Smooth muscle cell (in vitro differentiated cells): ENCODE measurements at regions not wholly inside any gene's neighbourhood (a gene's known extent, or its start where the extent isn't known, plus 50 kb on each side); places are given as distances from the start of the nearest gene placed in this dataset.

Experiments used
- DNase-seq: peaks from one replicate; lab custom pipeline; 2025; ENCODE audit not compliant: unreplicated experiment; lab: John Stamatoyannopoulos, UW
- H2AFZ ChIP-seq: fragments of 200-600 bp; sonication (generic); 2 replicates; pipeline ENCODE4 v1.6.0; 2016; ENCODE audit warnings: antibody characterized with exemption, low read depth, mild to moderate bottlenecking
- H3F3A ChIP-seq: fragments of 200-600 bp; sonication (generic); 2 replicates; pipeline ENCODE4 v1.6.0; 2017; ENCODE audit warnings: antibody characterized with exemption, low read depth
- H3K27ac ChIP-seq: fragments of 200-600 bp; sonication (generic); 2 replicates; pipeline ENCODE4 v1.5.1; 2016; ENCODE audit warnings: low read depth, mild to moderate bottlenecking
- H3K27me3 ChIP-seq: fragments of 200-600 bp; sonication (generic); 2 replicates; pipeline ENCODE4 v1.6.1; 2016; ENCODE audit warnings: low read depth, mild to moderate bottlenecking
- H3K36me3 ChIP-seq: fragments of 200-600 bp; sonication (generic); 2 replicates; pipeline ENCODE4 v1.5.1; 2016; ENCODE audit warnings: low read depth
- H3K4me1 ChIP-seq: fragments of 200-600 bp; sonication (generic); 2 replicates; pipeline ENCODE4 v1.5.1; 2016; ENCODE audit warnings: low read depth
- H3K4me2 ChIP-seq: fragments of 200-600 bp; sonication (generic); 2 replicates; pipeline ENCODE4 v1.6.0; 2016; ENCODE audit warnings: mild to moderate bottlenecking
- H3K4me3 ChIP-seq: fragments of 200-600 bp; sonication (generic); 2 replicates; pipeline ENCODE4 v1.5.1; 2016; ENCODE audit warnings: mild to moderate bottlenecking
- H3K79me2 ChIP-seq: fragments of 200-600 bp; sonication (generic); 2 replicates; pipeline ENCODE4 v1.6.0; 2016; ENCODE audit warnings: low read depth, mild to moderate bottlenecking
- H3K9ac ChIP-seq: fragments of 200-600 bp; sonication (generic); 2 replicates; pipeline ENCODE4 v1.6.0; 2016; ENCODE audit warnings: low read depth
- H3K9me3 ChIP-seq: fragments of 200-600 bp; sonication (generic); replicated peaks from 2 replicates; pipeline ENCODE4 v1.5.1; 2016; ENCODE audit warnings: low read depth
- H4K20me1 ChIP-seq: fragments of 200-600 bp; sonication (generic); 2 replicates; pipeline ENCODE4 v1.6.0; 2016; ENCODE audit warnings: low read depth
- CTCF ChIP-seq: fragments of 200-600 bp; sonication (generic); IDR thresholded peaks from 2 replicates; pipeline ENCODE4 v1.5.1; 2017; ENCODE audit warnings: borderline replicate concordance, mild to moderate bottlenecking, antibody characterized with exemption; ENCODE audit not compliant: insufficient read depth, poor library complexity, severe bottlenecking
- WGBS: methylation state at CpG from one replicate; pipeline ENCODE4 v1.1.7; 2016; ENCODE audit warnings: low lambda C conversion rate; 5-methylcytosine and 5-hydroxymethylcytosine counted together

DNA sequence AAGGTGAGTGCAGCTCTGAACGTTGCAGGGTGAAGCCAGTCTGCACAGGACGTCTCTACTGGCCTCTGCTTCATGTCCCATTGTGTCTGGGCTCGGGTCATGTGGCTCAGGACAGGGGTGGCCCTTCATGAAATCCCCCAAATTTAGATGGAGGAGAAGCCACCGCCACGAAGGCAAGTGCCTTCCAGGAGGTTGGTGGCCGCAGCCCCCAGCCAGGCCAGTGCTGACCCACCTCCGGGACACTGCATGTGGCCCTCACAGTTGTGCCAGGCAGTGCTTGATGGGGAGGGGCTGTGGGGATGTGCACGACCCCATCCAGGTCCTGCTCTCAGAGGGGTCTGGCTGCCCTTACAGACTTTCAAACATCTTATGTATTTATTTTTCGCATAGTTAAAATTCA is 1311.1 kb downstream of the BRD1 start:
- H3K27ac ChIP-seq: no peak overlapping the region
- H2AFZ ChIP-seq: no peak overlapping the region
- H3K9ac ChIP-seq: no peak overlapping the region
- H3K27me3 ChIP-seq: no peaks in the 10 kb centered on the region
- H3K36me3 ChIP-seq: no peaks in the 10 kb centered on the region
- H3K4me1 ChIP-seq: no peaks in the 10 kb centered on the region
- H3K4me3 ChIP-seq: no peak overlapping the region
- no peaks in the 10 kb centered on the region for H3K79me2 ChIP-seq
- no peak overlapping the region for H3K4me2 ChIP-seq
- no peaks in the 10 kb centered on the region for H3K9me3 ChIP-seq
- no peak for DNase-seq
- WGBS: 86% methylated on average over 9 of the region's 9 CpGs
- no peak for TF ChIP-seq CTCF
- no peaks in the 10 kb centered on the region for H4K20me1 ChIP-seq
- no peaks in the 10 kb centered on the region for H3F3A ChIP-seq

DNA sequence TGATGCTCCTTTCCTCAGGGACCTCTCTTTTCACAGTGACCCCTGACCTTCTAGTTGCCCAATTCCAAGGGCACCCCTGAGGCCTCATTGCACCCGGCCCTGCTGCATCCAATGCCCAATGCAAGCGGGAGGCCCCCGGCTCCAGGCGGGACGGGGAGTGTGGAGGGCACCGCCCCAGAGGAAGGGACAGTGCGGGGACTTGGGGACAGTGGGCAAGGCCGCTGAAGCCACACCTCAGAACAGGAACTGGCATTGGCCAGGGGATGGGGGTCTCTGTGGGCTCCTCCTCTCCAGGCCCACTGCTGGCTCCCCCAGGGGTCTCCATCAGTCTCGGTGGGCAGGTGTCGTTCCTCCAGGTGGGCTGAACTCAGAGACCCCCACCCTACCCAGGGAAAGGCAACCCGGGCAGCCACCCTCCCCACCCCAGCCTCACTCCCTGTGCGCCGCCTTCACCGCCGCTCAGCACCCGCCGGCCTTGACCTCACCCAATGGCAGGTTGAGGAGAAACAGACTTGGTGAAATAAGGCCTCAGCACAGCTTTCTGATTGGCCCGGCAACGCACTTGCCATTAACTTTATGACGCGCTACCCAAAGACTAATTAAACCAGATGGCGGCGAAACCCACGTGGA is 1312.0 kb downstream of the BRD1 start:
- Histone ChIP-seq H3K9ac (no peak overlapping the region), H2AFZ (no peak overlapping the region), H3K4me1 (no peaks in the 10 kb centered on the region), H3K4me2 (no peak overlapping the region), H3K36me3 (no peaks in the 10 kb centered on the region), H3F3A (no peaks in the 10 kb centered on the region), H3K9me3 (no peaks in the 10 kb centered on the region), H3K27ac (no peak overlapping the region), H3K4me3 (no peak overlapping the region), H4K20me1 (no peaks in the 10 kb centered on the region), H3K27me3 (no peaks in the 10 kb centered on the region), H3K79me2 (no peaks in the 10 kb centered on the region)
- TF ChIP-seq CTCF: no peak
- DNase-seq: no peak
- 90% methylated on average over 22 of the region's 24 CpGs for WGBS

DNA sequence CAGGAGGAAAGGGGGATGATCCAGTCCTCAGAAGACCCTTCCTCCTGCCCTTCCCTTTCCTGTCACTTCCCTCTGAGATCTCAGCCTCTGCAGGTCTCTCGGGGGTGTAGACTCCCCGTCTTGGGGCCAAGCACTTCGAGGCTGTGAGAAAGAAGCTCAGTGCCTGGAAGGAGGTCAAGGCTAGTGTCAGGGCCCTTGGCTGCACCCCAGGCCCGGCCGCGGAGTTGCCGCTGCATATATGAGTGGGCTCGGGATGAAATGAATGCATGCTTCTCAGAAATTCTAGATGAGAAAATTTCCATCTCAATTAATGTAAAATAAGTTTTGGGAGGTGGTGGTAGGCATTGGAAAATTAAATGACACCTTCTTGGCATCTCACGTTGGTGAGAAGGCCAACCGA is 1313.7 kb downstream of the BRD1 start:
- Histone ChIP-seq H3K27me3 (no peaks in the 10 kb centered on the region), H3K4me3 (no peak overlapping the region), H3K4me2 (no peak overlapping the region), H3K36me3 (no peaks in the 10 kb centered on the region), H4K20me1 (no peaks in the 10 kb centered on the region), H3K27ac (no peak overlapping the region), H3F3A (no peaks in the 10 kb centered on the region), H3K4me1 (no peaks in the 10 kb centered on the region), H3K79me2 (no peaks in the 10 kb centered on the region), H3K9ac (no peak overlapping the region), H2AFZ (no peak overlapping the region), H3K9me3 (no peaks in the 10 kb centered on the region)
- WGBS: 96% methylated on average over 10 of the region's 10 CpGs
- DNase-seq: no peak
- TF ChIP-seq CTCF: no peak

DNA sequence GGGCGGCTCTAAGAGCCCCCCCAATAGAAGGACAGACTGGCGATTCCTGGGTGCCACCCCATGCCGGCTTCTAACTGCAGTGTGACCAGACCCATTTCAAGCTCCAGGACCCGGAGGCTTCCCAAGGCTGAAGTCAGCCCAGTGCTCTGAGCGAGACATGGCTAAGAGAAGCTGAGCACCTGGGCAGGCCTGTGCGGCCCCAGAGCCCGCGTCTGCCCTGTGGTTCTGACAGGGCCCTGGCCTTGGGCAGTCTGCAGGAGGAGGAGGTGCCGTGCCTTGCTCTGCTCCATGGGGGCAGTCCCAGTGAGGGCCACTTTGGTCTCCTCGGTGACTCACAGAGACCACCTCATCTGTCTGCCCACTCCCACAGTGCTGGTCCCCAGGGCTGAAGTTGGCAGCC is 1314.2 kb downstream of the BRD1 start:
- H3K4me3 ChIP-seq: no peak overlapping the region
- H3K9ac ChIP-seq: no peak overlapping the region
- no peaks in the 10 kb centered on the region for H3K36me3 ChIP-seq
- TF ChIP-seq CTCF: no peak
- no peaks in the 10 kb centered on the region for H3K4me1 ChIP-seq
- no peak overlapping the region for H2AFZ ChIP-seq
- DNase-seq: no peak
- WGBS: 95% methylated on average over 10 of the region's 10 CpGs
- H3K9me3 ChIP-seq: no peaks in the 10 kb centered on the region
- no peaks in the 10 kb centered on the region for H3K27me3 ChIP-seq
- no peak overlapping the region for H3K4me2 ChIP-seq
- no peaks in the 10 kb centered on the region for H3K79me2 ChIP-seq
- H3F3A ChIP-seq: no peaks in the 10 kb centered on the region
- H4K20me1 ChIP-seq: no peaks in the 10 kb centered on the region
- no peak overlapping the region for H3K27ac ChIP-seq
